ENCODE measurements at regions not wholly inside any gene's neighbourhood (a gene's known extent, or its start where the extent isn't known, plus 50 kb on each side); places are given as distances from the start of the nearest gene placed in this dataset.

GRCh38 chr5:58187432-58188261 is 272.2 kb downstream of the PLK2 start:
- TF ChIP-seq POLR2A (IDR thresholded peaks at IDR 0.05; ENCODE audit: low read length) (no peak), GATA1 (IDR thresholded peaks at IDR 0.05; ENCODE audit: low read depth, low read length) (no peak)
